Suppressor macrophage treated with lipopolysaccharide for 1 hour (primary cell): ENCODE measurements at regions not wholly inside any gene's neighbourhood (a gene's known extent, or its start where the extent isn't known, plus 50 kb on each side); places are given as distances from the start of the nearest gene placed in this dataset.
"Not testable (repeated sequence)": the region's sequence is repeated elsewhere in the genome, so short reads cannot be mapped to it uniquely, and the experiment has no call there.

Experiments used
- DNase-seq, 3 donors: peaks; one replicate each; pipeline ENCODE4 v3.0.0-alpha.2; 2020 to 2022

DNA sequence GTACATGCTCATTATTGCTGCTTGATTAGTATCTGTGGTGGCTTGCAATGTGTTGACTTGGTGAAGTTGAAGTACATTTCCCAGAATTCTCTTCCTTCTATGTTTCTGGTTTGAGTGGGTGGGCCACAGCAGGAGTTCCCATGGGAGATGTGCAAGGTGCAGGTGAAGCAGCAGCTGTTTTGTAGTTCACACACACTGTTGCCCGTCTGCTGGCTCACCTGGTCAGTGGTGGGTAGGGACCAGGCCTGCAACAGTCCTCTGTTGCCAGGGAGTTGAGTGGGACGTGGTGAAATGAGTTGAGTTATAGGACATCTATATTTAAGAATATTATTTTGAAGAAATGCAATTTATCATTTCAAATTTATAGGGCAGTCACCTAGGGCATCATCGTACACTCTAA is 417.4 kb downstream of the TMEM135 start:
- no peak for DNase-seq

DNA sequence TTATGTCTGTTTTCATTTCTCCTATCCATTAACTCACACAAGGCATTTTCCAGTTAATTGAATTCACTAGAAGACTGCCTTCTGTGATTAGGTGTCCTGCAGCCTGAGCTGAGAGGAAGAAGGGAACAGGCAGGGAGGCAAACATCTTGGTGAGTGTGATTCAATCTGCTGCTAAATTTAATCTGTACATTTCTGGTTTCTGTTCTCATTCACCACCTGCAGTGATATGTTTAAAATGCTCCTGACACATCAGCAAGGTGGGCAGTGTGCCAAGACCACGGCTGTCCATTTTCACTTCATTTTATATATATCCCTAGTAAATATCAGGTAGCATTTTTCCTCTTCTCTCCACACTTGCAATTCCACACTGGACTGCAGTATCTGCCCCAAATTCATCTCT is 416.5 kb downstream of the TMEM135 start:
- DNase-seq: no peak

DNA sequence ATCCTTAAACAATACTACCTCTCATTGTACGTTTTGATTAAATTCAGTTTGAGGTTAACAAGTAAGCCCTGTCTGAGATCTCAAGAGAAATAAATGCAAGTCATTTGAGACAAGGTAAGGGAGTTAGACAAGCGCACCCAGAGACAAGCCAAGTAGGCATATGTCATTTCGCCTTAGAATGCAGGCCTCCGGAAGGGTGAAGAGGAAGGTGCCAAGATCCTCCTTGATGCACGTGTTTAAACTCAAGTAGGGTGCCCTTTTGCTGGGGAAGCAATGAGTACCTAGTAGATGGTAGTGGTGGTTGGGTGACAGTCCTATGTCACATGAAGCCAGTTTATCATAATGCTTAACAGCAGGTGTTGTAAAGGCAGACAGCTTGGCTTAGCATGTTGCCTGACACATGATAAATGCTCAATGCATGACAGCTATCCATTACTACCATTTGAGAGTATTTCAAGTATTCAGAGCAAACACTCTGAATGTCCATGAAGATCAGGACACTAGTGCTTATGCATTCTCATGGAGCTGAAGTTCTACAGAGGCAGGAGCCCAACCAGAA is 415.9 kb downstream of the TMEM135 start:
- DNase-seq: no peak

DNA sequence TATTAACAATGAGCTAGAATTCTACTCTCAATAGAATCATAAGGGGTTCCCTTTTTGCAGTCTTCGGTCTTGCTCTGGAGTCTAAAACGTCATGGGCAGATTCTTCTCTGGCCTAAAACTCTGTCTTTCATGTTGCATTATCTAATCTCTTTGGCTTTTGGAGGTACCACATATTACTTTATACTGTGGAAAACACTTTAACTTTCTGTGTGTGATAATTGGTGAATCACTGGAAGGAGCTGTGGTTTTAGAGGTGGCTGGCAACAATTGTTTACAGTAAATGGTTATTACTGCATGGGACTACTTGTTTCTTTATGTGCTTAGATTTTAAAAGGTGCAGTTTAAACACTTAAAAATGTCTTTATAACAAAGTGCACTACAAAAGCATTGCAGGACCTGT is 414.3 kb downstream of the TMEM135 start:
- DNase-seq: not testable (repeated sequence)

DNA sequence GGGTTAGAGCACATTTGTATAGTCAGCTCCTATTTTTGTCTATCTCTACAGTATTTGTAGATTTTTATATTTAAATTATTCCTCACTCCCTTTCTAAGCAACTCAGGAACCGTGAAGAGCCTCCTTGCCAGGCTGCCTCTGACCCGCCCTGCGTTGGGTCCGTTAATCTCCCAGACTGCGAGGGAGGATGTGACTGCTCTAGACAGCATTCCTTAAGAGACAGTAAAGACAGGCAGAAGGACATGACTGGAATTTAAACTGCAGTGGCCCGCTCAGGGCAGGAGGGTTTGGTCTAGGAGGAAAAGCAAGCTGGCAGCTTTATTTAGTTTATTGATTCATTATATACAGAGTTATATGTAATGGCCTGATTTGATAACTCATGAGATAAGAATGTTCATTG is 413.7 kb downstream of the TMEM135 start:
- DNase-seq: no peak

DNA sequence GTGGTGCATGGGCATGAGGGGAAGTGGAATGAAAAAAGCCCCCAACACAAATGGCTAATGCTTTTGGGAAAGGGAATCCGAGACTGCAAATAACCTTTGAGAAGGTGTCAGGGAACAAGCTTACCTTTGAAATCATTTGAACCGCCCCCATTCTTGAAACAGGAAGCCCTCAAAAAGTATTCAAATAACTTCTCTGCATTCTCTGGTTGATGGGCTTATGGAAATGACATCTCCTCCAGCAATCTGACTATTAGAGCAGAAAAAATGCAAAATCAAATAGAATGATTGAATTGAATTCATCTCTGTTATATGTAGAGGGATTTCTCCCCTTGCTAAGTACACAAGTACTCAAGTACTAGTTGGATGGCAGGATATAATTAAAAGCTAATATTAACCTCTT is 409.9 kb downstream of the TMEM135 start:
- no peak for DNase-seq

DNA sequence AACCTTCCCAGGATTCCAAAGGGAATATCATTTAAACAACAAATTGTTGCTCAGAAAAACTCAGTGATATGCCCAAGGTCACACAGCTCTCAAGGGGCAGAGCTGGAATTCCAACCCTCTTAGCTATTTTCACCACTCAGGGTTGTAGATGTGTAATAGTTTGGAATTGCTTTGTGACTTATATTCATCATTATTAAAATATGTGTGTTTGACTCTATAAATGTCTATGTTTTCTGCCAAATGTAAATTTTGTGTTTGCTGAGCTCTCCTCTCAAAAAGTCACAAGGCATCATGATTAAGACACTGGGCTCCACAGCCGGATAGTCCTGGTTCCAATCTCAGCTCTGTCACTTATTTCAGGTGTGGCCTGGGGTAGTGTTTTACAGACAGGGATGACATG is 407.3 kb downstream of the TMEM135 start:
- DNase-seq: no peak

DNA sequence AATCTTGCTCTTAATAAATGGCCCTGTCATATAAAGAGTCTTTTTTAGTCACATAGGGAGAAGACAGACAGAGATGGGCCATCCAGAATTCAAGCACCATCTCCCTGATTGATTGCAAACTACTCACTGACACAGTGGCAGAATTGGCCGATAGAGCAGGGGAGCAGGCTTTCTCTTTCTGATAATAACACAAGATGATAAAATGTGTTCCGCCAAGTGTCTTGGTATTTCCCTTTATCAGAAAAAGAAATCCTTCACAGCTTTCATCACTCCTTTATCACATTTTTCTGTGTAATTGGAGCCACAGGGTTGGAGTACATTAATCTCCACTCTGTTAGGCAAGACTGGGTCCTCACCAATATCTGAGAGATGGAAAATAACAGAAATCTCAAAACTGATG is 406.0 kb downstream of the TMEM135 start:
- no peak for DNase-seq

DNA sequence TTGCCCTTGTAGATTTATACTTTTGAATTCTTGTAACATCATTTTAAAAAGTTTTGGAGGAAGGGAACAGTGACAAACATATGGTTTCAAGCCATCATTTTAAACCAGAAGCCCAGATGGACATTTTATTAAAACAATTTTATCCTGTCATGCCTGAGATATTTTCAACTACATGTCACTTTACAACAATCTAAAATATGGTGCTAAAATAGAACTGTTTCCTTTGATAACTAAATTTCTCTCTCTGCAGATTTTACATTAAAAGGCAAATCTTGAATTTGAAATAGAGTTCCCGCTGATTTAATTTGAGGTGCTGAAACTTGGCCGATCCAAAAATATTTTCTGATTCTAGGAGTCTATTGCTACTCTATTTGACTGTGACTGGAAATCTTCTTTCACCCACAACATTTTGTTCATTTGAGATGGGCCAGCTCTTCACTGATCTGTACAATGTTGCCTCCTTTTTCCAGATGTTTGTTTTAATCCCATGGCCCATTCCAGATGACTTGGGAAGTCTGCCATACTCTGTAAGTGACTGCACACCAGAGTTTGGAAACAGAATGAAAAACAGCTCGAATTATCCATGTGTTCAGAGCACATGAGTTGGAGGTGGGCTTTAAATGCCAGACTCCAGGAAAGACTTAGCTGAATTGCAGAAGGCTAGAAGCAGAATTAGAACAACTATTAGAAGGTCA is 402.5 kb downstream of the TMEM135 start:
- DNase-seq: no peak

DNA sequence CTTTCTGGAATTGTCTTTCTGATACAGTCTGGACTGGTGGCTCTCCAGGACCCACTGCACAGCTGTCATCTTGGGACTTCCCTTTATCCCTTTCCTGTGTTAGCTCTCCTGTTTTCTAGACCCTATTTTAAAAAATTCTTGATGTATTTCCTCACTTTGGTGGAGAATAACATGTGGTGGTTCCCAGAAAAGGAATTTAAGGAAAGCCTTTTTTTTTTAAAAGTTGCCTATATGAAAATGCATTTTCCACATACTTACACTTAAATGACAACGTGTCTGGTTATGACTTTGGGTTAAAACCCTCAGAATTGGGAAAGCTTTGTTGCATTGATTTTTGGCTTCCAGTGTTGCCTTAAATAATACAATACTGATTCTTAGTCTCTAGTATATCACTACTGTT is 400.7 kb downstream of the TMEM135 start:
- DNase-seq: no peak

DNA sequence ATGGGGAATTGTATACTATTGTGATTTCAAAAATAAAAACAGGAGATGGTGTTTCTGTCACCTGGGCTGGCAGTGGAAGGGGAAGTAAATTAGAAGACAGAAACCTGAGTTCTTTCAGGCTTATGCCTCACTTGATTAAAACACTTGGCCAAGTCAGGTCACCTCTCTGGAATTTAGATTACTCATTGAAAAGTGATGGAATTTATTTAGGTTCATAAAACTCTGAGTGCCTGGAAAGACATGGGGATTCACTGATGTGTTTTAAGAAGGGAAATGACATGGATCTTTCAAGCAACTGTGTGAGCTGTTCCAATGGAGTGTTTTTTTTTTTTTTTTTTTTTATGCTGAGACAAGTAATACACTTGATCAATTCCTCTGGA is 400.1 kb downstream of the TMEM135 start:
- DNase-seq: no peak

DNA sequence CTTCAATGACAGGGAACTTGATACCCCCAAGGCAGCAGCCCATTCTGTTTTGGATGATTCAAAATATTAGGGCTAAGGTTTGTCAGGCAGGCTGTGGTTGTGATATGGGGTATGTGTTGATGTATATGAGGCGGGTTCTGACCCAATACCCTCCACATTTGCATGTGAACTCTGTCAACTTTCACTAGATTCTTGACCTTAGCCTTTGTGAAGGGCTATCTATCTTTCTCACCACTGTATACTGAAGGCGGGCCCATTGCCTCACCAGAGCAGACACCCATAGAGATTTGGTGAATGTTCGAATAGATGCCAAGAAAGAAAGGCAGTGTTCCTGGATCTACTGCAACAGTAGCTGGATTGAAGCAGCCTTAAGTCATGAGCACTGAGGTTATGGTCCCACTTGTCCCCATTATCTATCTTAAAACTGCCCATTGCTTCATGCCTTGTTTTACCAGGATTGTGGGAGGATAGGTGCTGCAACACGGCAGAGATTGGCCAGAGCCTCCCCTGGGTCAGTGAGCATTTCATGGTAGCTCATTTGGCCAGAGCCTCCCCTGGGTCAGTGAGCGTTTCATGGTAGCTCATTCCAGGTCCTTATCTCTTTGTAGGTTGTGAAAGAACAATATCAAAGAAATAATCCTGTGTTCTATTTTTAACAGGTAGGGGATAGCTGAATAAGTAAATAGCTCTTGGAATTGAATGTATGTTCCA is 399.6 kb downstream of the TMEM135 start:
- no peak for DNase-seq

DNA sequence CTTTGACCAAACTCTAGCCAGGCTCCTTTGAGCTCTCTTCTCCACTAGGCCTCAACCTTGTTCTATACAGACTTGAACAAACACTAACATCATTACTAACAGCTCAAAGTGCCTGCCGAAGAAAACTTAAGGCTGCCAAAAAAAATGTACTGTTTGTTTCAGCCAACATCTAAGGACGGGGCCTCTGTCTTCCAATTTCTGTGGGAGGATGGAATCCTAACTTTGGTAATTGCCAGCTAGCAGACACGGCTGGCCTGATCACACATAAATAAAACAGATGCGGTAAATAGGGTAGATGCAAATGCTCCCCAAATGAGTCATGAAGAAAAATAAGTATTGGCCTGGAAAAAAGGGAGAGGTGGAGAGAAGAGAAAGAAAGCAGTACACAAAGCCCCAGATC is 394.3 kb downstream of the TMEM135 start:
- no peak for DNase-seq

DNA sequence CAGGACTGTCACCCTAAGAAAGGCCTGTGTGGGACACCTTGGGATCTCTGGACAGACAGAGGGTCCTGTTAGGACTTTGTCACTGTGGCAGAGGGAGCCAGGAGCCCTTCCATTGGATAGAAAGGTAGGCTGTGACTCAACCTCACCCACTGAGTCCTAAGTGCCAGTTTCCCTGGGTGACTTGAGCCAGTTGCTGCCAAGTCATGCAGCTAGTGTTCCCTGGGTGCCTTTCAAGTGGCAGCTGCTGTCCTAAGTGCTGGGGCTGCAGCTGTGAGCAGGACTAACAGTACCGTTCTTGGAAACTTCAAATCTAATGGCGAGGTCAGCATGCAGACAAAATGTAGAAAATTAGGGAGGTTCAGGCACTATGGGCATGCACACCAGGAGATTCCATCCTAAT is 393.7 kb downstream of the TMEM135 start:
- no peak for DNase-seq

DNA sequence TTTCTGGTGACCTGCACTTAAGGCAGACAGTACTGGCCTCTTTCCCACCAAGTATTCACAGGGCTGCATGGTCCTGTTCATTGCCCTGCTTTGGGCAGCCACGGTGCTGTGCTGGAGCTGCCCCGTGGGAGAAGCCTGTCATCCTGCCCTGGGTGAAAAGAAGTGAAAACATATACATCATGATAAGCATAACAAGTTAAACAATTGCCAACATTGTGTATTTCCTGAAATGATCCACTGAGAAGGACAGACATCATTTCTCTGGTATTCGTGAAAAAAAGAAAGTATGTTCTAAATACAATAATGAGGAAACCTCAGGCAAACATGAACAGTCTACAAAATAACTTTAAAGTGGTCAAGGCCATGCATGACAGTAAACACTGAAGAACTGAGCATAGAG is 393.1 kb downstream of the TMEM135 start:
- DNase-seq: no peak

DNA sequence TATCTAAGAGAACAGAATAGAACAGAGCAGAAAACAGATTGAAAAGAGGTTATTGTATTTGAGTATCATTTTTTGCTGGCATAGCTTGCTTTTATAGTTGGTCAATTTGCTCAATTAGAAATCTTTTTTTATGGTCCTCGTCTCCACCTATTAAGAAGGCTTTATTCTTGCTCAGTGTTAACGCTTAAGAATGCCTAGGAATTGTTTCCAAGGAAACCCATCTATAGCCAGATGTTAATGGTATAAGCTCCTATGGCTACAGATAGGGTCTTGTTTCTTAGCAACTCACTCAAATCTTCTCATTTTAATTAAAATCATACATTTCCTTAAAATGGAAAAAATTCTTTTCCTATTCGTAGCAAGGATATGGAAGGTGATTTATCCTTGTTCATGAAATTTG is 392.3 kb downstream of the TMEM135 start:
- DNase-seq: no peak

DNA sequence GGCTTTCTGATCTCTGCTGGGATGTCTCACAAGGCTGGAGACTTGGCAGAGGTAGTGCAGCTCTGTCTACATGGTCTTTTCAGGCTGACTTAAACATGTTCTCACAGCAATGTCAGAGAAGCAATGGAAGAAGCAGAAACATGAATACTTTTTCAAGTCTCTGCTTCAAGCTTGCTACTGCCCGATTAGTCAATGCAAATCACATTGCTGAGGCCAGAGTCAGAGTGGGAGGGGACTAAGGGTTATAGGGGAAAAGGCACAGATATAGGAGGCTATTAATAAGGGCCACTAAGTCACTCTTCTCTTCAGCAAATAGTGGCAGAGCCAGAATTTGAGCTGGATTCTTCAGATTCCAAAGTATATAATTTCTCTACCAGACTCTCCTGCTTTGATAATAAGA is 390.5 kb downstream of the TMEM135 start:
- DNase-seq: no peak

DNA sequence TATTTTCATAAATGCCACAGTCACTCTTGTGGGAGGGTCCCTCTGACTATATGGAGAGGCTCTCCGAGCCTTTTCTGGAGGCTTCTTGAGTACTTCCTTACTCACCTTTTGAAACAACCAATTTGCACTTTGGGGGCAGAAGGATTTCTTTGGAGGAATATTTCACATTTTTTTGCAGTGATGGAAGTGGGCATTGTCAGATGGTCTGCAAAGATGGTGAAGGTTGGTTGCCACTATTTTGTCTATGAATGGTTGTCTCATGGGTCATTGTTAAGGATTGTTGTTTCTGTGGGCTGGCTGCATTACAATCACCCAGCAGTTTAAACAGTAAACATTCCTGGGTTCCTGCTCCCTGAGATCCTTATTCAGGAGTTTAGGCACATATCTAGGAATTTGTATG is 388.2 kb downstream of the TMEM135 start:
- no peak for DNase-seq

DNA sequence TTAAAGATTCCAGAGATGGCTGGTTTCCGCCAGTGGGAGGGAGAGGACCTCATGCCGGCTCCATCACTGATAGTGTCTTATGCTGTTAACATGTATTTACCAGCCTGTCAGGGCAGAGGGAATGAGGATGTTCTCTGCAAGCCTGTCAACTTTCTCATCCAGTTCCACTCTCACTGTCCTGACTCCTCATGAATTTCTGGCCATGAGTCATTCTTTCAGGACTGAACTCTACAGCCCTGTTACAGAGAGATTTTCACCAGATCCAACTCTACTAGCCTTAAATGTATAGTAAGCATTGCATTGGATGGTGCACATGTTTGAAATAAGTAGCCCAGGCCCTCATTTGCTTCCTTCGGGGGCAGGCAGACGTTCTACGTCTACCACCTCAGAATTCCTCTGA is 387.7 kb downstream of the TMEM135 start:
- DNase-seq: no peak

DNA sequence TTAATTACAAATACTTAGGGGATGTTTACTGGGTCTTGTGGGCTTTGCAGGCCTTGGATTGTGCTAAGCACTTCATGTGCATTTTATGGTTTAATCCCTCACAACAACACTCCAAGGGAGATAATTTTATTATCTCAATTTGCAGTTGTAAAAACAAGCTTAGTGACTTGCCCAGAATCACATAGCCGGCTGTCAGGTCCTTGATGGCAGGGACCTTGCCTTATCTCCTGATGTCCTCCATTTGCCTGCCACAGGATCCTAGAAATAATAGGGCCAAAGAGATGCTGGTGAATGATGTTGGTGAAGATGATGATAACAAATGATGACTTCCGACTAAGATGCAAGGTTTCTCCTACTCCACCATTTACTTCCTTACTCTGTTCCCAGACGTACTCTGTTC is 385.4 kb downstream of the TMEM135 start:
- no peak for DNase-seq

DNA sequence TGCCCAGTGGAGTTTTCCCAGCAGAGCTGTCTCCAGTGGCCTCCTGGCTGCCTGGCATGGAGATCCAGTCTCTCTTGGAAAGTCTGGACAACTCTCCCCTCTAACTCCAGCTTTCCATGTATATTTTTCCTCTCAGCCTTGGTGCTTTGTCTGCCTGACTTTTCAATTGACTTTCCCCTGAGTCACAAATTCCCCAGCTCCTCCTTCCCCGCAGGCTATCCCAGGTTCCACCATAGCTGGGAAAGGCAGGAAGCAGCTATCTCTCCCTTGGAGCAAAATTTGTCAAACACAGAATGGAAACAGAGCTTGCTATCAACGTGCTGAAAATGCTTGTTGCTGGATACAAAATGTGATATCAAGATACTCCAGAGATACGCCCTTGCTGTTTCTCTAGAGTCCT is 384.8 kb downstream of the TMEM135 start:
- DNase-seq: no peak

DNA sequence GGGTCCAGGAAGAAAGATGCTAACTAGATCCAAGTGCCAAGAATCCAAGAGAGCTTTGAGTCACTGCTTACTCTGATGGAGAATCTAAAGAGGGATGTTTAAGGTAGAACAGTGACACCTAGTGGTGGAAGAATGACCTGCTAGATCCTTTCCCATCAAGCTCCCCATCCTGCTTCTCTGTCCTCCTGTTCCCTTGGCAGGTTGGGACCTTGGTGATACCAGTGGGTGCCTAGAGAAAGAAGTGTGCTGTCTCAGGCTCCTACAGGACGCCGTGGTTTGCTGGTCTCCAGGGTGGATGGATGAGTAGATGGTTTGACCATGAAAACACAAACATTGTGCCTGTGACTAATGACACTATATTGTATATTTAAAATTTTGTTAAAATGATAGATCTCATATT is 383.7 kb downstream of the TMEM135 start:
- DNase-seq: peak; percentile 78 to 85 (median 81)

DNA sequence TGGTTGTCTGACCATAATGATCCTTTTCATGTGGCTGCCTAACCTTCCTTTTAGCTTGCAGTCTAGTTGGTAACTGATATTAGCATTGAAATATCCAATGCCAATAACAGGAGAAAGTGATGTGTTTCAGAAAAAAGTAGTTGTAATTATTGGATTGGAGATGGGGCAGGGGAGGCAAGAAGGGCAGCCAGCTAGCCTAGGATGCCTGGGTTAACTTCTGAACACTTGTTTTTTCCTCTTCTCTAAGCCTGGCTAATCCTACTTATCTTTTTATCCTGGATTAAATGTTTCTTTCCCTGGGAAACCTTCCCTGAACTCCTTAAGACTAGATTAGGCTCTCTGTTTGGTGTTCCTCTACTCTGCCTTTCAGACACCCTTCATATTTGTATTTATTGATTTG is 380.2 kb downstream of the TMEM135 start:
- DNase-seq: no peak

DNA sequence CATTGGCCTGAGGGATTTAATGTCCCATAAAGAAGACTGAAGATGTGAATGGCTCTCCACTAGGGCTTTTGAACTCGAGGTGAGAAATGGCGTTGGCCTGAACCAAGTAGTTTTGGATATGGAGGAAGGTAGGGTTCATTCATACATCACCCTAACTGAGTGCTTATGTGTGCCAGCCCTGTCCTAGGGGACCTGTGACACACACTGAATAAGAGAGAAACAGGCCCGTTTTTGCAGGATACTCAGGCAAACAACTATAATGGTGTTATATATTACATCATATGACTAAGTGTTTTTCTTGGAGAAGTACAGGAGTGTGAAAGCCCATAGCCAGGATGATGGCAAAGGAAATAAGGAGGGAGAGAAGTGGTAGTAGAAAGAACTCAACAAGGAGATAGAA is 368.1 kb downstream of the TMEM135 start:
- DNase-seq: no peak

DNA sequence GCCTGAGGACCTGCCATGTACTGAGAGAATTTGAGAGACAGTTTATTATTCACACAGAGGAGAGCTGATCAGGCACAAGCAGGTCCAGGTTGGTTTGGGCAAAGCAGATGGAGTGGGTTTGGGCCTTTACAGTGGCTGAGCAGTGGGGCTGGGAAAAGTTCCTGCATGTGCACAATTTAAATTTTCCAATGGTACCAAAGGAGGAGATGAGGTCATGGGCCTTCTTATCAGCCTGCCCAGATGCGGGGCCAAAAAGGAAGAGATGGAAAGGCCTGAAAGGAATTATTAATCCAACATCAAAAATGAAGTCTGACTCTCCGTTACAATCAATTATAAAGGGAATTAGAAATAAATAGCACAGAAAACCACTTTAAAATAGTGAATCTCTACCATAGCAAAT is 367.6 kb downstream of the TMEM135 start:
- no peak for DNase-seq
